PC-9 (cell line): ENCODE measurements at regions not wholly inside any gene's neighbourhood (a gene's known extent, or its start where the extent isn't known, plus 50 kb on each side); places are given as distances from the start of the nearest gene placed in this dataset.

Experiments used
- EZH2 ChIP-seq: fragments of 200-600 bp; sonication (generic); IDR thresholded peaks from 2 replicates; pipeline ENCODE4 v1.8.0; 2017; ENCODE audit warnings: antibody characterized with exemption, low read depth
- TF ChIP-seq, protein P1 (sequence below): fragments of 200-600 bp; sonication (generic); conservative IDR thresholded peaks from 2 replicates; pipeline ENCODE4 v1.6.1; 2017; ENCODE audit warnings: mixed run types, antibody characterized with exemption, mild to moderate bottlenecking, moderate library complexity

DNA sequence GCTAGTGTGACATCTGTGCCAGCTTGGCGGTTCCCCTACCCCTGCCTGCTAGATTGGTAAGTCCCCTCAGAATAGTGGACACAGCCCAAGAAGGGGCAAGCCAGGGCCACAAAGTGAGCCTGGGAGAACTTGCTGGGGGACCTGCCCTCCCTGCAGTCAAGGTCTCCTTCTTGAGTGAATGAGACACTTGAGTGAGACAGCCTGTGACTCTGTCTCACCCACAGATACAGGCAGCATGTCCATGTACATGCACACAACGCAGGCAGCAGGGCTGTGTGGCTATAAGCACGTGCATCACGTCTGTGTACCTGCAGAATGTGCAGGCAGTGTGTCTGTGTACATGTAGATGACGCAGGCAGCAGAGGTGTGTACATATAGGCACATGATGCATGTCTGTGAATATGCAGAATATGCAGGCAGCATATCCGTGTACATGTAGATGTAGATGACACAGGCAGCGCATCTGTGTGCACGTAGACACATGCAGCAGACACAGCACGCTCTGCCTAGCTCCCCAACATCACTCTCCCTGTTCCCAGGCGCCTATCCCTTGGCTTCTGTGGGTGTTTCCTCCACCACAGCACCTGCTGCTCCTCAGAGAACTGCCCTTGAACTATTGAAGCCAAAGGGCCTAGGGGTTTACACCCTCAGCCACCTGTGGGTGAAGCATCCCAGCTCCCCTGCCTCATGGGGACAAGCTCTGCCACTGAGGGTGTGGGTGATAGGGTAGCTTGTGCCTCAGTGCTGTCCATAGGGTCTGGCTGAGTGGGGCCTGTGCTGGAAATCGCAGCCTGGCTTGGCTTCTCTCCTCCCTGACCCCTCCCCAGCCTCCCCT, 147.2 kb upstream of the TWIST2 start:
- TF ChIP-seq, protein P1, sequence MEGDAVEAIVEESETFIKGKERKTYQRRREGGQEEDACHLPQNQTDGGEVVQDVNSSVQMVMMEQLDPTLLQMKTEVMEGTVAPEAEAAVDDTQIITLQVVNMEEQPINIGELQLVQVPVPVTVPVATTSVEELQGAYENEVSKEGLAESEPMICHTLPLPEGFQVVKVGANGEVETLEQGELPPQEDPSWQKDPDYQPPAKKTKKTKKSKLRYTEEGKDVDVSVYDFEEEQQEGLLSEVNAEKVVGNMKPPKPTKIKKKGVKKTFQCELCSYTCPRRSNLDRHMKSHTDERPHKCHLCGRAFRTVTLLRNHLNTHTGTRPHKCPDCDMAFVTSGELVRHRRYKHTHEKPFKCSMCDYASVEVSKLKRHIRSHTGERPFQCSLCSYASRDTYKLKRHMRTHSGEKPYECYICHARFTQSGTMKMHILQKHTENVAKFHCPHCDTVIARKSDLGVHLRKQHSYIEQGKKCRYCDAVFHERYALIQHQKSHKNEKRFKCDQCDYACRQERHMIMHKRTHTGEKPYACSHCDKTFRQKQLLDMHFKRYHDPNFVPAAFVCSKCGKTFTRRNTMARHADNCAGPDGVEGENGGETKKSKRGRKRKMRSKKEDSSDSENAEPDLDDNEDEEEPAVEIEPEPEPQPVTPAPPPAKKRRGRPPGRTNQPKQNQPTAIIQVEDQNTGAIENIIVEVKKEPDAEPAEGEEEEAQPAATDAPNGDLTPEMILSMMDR = no peak
- no peak for TF ChIP-seq EZH2
